Renal pelvis (tissue), 1 donor: ENCODE measurements at regions not wholly inside any gene's neighbourhood (a gene's known extent, or its start where the extent isn't known, plus 50 kb on each side); places are given as distances from the start of the nearest gene placed in this dataset.
"Not testable (repeated sequence)": the region's sequence is repeated elsewhere in the genome, so short reads cannot be mapped to it uniquely, and the experiment has no call there.

ENCODE experiments used
- DNase-seq: peaks from one replicate; pipeline ENCODE4 v3.0.0-alpha.2; 2013

DNA sequence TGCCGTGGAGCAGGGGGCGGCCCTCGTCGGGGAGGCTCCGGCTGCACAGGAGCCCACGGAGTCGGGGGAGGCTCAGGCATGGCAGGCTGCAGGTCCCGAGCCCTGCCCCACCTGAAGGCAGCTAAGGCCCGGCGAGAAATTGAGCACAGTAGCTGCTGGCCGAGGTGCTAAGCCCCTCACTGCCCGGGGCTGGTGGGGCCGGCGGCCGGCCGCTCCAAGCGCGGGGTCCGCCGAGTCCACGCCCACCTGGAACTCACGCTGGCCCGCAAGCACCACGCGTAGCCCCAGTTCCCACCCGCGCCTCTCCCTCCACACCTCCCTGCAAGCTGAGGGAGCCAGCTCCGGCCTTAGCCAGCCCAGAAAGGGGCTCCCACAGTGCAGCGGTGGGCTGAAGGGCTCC, 589.4 kb downstream of the PPP4R3C start:
- DNase-seq: no peak

DNA sequence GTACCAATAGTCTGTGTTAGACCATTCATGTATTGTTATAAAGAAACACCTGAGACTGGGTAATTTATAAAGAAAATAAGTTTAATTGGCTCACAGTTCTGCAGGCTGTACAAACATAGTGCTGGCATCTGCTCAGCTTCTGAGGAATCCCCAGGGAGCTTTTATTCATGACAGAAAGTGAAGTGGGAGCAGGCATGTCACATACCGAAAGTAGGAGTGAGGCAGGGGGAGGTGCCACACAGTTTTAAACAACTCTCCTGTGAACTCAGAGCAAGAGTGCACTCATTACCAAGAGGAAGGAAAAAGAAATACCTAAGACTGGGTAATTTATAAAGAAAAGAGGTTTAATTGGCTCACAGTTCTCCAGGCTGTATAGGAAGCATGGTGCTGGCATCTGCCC, 591.2 kb downstream of the PPP4R3C start:
- DNase-seq: no peak

DNA sequence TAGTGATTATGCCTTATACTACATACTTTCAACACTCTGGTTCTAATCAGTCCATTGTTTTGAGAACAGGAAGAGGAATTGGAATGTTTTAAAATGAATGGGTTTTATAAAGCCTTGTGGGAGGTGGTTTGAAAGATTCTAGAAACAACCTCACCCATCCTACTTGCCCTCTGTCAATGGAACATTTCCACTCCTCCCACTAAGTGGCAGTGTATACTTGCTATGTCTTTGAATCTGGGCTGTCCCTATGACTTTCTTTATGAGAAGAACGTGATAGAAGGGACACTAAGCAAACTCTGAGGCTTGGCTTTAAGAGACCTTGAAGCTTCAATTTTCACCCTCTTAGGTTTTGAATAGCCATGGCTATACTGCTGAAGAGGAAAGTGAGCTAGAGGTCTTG, 611.2 kb downstream of the PPP4R3C start:
- peak; percentile 1 for DNase-seq

DNA sequence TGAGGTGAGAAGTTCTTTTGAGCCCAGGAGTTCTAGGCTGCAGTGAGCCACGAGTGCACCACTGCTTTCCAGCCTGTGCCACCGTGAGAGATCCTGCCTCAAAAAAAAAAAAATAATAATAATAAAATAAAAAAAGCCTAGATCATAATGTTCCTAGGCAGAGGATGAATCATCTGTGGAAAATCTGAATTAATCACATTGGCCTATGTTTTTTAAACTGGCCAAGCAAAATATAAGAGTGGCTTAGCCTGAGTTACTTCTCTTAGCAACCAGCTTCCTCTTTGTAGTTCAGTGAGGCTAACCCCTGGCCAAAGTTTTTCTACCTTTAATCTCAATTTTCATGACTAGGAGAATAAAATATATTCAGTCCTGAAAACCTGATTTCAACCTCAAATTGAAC, 614.6 kb downstream of the PPP4R3C start:
- no peak for DNase-seq

DNA sequence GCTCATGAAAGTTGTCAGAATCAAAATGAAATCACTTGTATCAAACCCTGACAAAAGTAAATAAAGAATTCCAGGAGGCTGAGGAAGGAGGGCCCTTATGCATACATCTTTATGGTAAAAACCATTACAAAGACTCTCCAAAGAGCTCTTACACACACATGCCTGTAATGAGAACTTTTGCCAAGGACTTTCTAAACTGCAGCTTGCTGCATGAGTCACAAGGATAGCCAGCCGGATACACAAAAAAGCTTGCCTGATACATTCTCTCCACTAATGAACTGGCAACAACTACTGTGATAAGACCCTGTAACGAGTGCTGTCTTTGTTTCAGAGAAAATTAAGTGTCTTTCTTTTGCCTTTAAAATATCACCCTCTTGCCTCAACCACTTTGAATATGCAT, 618.1 kb downstream of the PPP4R3C start:
- no peak for DNase-seq

DNA sequence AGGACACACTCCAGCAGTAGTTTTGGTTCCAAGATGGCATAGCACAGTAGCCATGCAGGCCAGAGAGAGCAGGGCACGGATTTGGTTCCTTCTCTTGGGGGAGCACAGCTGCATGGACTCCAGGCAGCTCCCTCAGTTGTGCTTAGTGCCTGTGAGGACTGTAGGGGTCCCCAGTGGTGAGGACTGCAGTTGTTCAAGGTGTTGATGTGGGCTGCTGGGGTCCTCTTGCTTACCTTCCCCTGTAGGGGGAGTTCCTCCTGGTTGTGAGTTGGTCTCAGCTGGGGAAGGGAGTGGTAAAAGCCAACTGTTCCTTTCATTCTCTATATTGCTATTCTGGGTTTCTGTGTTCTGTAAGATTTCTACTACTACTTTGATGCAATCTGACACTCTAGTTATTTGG, 606.5 kb downstream of the MAGEB5 start:
- DNase-seq: no peak

DNA sequence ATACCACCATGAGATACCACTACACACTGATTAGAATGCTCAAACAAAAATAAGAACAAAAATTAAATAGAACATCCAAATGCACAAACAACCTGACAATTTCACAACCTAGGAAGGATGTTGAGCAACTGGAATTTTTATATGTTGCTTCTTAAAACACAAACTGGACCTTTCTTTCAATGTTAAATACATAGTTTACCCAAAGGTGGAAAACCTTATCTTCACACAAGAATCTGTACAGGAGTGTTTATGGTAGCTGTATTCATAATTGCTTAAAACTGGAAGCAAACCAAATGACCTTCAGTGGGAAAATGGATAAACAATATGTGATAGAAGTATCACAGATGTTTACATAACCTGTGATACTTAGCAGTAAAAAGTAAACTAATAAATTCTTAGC, 573.8 kb downstream of the MAGEB5 start:
- no peak for DNase-seq

DNA sequence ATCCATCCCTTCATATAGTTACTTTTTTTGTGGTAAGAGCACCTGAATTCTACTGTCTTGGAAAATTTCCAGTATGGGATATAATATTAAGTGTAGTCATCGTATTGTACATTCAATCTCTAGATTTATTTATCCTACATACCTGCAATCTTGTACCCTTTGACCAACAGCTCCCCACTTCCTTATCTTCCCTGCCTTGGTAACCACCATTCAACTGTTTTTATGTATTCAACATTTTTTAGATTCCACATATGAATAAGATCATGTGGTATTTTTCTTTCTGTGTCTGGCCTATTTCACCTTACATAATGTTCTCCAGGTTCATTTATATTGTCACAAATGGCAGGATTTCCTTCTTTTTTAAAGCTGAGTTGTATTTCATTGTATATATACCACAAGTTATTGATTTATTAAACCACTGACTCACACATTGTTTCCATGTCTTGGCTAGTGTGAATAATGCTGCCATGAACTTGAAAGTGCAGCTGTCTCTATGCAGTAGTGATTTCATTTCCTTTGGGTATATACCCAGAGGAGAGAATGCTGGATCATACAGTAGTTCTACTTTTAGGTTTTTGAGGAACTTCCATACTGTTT, 572.5 kb downstream of the MAGEB5 start:
- DNase-seq: no peak

DNA sequence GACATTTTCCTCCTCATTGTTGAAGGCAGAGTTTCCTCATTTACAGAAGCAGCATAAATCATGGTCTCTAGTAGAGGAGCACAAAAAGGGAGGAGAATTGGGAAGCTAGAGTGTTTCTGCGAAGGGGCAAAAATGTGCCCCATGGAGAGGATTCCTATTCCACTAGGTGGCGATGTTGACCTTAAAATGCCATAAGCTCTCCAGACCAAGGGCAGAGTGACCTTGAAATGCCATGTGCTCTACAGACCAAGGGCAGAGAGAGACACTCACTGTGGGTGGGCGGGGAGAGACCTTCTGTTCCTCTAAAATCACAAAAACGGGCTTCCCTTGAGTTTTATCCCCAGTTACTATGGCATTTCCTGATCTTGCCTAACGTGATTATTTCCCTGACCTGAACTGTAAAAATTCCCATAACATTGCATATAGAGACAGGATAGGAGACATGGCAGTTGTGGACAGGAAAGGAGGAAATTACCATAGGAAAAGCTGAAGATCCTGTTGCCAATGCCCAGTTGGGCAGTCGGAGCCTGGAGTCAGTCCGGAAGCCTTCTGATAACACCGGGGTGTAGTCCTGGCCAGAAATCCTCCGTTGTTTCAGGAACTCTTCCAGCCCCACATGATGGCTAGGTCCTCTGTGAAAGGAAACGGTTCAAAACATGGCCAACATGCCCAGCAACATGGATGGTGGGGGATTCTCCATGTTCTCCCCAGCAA, 567.7 kb downstream of the MAGEB5 start:
- DNase-seq: peak; percentile 23

DNA sequence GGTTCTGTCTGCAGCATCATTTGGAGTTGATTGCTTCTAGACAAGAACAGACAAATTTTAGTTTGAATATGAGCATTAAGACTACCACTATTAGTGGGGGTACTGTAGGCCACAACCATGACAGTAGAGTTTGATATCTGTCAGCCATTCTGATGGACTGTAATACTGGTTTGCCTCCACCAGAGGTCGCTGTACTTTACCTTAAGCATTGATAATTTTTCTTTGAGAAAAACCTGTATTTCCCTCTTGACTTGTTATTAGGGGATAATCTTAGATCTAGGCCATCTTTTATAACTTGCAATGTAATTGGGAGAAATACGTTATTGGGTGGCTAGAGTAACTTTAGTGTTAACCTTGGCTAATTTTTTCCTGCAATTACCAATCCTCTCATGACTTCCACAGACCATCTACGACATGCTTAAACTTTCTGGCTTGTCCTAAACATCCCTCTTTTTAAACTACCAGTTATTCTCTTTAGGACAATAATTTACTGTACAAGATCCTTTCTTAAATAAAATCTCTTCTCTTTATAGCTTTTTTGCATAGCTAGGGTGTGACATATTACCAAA, 562.4 kb downstream of the MAGEB5 start:
- DNase-seq: no peak

DNA sequence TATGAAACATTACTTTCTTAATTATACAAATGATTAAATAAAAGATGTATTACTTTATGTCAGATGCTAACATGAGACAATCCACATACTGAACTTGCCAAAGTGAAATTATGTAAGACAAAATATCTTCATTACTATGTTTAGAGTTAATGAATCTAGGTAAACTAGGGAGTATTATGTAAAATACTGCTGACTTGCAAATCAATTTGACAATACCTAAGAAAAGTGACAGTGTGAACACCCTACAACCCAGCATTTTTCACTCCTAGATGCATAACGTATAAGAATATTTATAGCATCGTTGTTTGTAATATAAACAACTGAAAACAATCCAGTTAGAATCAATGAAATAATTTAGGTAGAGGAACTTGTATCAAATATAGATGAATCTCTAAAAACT, 546.3 kb downstream of the MAGEB5 start:
- no peak for DNase-seq

DNA sequence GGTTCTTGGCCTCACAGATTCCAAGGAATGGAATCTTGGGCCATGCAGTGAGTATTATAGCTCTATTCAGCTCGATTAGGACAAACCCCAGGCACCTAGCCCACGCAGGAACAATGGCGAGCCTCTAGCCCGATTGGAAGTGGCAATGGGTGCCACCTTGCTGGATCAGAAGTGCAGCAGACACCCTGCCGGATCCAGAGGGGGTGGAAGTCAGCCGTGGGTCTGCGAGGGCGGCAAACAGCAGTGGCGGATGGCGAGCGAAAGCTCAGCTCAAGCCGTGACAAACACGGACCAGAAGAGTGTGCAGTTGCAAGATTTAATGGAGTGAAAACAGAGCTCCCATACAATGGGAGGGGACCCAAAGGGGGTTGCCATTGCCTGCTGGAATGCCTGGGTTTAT, 539.8 kb downstream of the MAGEB5 start:
- DNase-seq: not testable (repeated sequence)

DNA sequence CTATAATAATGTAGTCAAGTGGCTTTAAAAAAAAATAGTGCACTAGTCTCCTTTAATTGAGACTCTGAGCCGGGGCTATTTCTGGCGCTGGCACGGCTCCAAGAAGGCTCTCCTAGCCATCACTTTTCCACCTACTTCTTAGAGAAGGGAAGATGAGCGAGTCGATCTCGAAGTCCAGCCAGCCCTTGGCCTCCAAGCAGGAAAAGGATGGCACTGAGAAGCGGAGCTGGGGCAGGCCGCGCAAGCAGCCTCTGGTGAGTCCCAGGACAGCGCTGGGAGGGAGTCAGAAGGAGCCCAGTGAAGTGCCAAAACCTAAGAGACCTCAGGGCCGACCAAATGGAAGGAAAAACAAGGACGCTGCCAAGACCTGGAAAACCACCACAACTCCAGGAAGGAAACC, 531.9 kb downstream of the MAGEB5 start:
- DNase-seq: no peak

DNA sequence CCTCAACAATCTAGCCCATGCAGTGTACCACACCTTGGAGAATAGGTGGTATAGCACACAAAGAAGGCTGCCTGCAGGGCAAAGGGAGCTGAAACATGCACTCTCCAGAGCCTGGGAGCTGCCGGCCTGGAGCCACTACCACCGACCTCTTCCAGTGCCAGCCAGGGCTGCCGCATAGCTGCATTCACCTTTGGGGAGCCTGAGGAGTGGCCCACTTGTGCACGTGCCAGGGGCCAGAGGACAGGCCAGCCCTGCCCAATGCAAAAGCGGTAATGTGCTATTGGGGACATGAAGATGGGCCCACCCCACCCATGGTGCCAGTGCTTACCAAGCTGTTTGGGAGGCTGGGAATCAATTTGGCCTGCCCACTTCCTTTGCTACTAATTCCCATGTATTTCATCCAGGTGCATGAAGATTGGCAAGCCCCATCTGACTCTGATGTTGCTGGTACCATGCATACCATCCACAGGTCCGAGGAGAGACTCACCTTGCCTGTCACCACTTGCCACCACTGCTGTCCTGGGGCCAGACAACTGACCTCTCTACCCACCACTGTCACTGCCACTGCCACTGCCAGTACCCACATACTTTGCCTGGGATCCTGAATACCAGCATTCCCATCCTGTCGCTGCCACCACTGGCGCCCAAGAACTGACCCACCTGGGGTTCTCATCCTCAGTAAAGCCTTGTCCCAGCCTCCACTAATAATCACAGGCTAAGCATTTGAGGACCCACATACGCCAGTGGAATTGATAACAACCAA, 506.9 kb downstream of the MAGEB5 start:
- no peak for DNase-seq

DNA sequence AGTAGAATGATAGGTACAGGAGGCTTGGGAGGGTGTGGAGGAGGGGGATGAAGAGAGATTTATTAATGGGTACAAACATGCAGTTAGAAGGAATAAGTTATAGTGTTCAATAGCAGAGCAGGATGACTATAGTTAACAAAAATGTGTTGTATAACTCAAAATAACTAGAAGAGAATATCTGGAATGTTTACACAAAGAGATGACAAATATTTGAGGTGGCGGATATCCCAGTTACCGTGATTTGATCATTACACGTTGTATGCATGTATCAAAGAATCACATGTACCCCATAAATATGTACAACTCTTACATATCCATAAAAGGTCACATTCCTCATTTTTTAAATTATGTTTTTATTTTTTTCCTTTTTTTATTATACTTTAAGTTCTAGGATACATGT, 456.6 kb downstream of the MAGEB5 start:
- no peak for DNase-seq

DNA sequence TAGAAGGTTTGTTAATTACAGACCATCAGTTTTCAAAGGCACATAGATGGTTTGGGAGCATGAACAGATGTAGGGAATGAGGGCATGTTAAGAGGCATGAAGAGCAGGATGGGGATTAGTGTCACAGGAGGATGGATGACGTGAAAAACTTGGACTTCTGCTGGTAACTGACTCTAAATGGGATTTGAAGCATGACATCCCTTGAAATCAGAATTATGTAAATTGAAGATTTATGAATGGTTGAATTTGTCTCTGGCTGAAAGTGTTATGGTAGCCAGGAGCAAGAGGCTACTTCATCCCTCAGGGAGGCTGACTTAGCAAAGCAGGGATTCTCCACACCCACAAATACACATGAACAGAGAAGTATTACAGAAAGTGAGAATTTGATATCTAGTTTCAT, 454.6 kb downstream of the MAGEB5 start:
- DNase-seq: no peak

DNA sequence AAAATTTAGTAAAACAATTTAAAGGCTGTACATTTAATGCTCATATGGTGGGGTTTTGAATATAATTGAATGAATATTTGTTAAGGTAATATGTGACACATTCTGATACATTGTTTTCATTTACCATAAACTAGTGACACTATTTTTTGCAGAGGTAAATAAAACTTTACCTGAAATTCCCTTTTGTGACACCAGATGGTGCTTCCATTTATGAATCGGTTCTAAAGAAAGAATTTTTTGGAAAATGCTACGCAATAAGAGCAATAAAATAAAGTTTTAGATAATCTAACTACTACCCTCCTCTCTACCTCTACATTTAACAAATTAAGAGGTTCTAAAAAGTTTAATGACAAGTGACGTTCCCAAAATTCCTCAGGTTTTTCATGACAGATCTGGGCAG, 448.9 kb downstream of the MAGEB5 start:
- DNase-seq: no peak

DNA sequence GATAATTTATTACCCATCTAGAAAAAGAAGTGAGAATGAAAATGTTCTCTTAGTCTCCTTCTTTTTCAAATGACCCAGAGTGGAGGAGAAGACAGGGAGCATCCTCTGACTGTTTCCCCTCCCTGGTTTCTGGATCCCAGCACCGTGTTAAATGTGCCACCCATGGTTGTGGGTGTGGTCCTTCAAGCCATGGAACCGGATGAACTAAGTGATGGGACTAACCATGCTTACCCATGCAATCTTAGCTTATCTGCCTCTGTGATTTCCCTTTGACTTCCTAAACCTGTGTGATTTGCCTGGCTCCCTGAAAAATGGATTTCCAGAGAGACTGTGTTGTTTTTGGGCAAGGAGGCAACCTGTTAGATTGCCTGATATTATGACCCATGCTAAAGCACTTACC, 437.1 kb downstream of the MAGEB5 start:
- DNase-seq: no peak

DNA sequence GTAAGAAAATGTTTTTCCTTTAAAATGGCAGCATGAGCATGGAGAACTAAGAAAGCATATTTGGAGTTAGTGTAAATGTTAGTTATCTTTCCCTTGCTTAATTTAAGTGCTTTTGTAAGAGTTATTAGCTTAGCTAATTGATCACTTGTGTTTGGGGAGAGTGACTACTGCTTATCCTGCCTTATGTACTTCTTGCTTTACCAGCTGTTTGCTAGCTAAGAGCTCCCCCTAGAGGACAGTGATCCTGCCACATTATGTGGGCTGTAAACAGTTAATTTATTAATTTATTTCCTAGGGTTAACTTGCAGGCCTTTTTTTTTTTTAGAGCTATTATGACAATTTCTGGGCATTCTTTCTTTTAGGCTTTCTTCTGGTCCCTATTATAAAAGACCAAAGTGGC, 435.8 kb downstream of the MAGEB5 start:
- no peak for DNase-seq

DNA sequence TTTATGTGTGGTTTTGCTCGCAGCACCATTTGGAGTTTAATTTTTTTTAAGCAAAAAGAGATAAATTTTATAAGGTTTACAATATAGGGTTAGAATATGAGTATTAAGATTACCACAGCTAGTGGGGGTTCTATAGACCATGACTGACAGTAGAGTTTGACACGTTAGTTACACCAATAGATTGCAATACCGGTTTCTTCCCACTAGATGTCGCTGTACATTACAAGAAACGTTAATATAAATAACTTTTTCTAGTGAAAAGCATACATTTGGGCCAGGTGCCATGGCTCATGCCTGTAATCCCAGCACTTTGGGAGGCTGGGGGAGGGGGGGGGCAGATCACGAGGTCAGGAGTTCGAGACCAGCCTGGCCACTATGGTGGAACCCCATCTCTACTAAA, 433.6 kb downstream of the MAGEB5 start:
- DNase-seq: no peak

DNA sequence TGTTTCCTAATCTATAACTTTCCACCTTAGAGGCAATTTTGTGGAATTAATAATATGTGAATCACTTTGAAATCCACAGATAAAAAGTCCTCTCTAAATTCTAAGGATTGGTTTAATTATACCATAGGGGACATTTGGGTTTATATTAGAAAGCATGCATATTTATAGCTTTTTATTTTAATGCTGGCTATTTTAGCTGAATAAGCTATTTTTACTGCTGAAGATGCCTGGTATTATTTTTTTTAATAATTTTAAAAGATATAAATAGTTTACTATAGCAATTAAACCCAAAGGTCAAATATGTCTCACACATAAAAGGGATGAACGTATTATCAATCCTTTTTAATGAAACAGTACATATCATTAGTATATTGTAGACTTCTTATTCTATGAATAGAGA, 415.4 kb downstream of the MAGEB5 start:
- no peak for DNase-seq

DNA sequence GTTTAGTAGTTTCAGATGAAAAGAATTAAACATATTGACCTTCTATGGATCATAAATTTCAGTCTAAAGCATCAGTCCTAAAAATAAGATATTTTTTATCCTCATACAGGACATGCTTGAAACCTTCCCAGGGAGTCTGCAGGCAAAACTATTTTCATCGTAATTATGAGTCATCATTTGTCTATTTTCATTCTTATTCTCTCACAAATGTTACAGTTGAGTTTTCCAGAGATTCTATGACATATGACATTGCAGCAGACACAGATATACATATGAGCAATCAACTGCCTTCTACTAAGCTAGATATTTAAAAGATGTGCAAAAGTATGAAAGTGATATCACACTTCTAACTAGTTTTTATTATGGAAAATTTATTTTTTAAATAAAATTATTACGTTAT, 398.0 kb downstream of the MAGEB5 start:
- DNase-seq: no peak

DNA sequence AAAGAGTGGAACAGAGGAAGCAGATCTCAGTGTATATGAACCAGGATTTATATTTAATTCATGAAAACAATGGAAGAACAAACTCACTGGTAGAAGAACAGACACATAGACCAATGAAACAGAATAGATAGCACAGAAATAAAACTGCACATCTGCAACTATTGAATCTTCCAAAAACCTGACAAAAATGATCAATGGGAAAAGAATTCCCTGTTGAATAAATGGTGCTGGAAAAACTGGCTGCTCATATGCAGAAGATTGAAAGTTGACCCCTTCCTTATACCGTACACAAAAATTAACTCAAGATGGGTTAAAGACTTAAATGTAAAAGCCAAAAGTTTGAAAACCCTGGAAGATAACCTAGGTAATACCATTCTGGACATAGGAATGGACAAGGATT, 391.0 kb downstream of the MAGEB5 start:
- DNase-seq: no peak
